Astrocyte (in vitro differentiated cells and primary cell): ENCODE measurements at regions not wholly inside any gene's neighbourhood (a gene's known extent, or its start where the extent isn't known, plus 50 kb on each side); places are given as distances from the start of the nearest gene placed in this dataset.

Source experiments
- DNase-seq: peaks from one replicate; pipeline ENCODE4 v3.0.0-alpha.2; 2010; ENCODE audit warnings: low read depth
- FAIRE-seq: peaks from 2 replicates; lab custom pipeline; 2011; peaks lifted over from hg19 to GRCh38; lab: Jason Lieb, UNC
- H2AFZ ChIP-seq: 2 replicates; pipeline ENCODE4 v1.6.0; 2012; ENCODE audit warnings: low read depth, low read length, inconsistent platforms
- H3K27ac ChIP-seq: 2 replicates; pipeline ENCODE4 v1.5.1; 2011; ENCODE audit warnings: low read depth, low read length, inconsistent platforms
- H3K27me3 ChIP-seq: 2 replicates; pipeline ENCODE4 v1.6.0; 2011; ENCODE audit warnings: low read length, inconsistent platforms; ENCODE audit not compliant: insufficient read depth
- H3K36me3 ChIP-seq: 2 replicates; pipeline ENCODE4 v1.5.1; 2011; ENCODE audit warnings: low read length, inconsistent platforms; ENCODE audit not compliant: insufficient read depth
- H3K4me1 ChIP-seq: 2 replicates; pipeline ENCODE4 v1.5.1; 2011; ENCODE audit warnings: low read length, inconsistent platforms; ENCODE audit not compliant: insufficient read depth
- H3K4me2 ChIP-seq: 2 replicates; pipeline ENCODE4 v1.6.0; 2012; ENCODE audit warnings: low read length, inconsistent platforms
- H3K4me3 ChIP-seq: 2 replicates; pipeline ENCODE4 v1.5.1; 2011; ENCODE audit warnings: low read depth, mild to moderate bottlenecking, low read length, inconsistent platforms; ENCODE audit not compliant: insufficient read depth
- H3K79me2 ChIP-seq: 2 replicates; pipeline ENCODE4 v1.6.0; 2012; ENCODE audit warnings: mild to moderate bottlenecking, low read length, inconsistent platforms; ENCODE audit not compliant: insufficient read depth
- H3K9ac ChIP-seq: 2 replicates; pipeline ENCODE4 v1.6.0; 2012; ENCODE audit warnings: mild to moderate bottlenecking, low read length, inconsistent platforms
- H3K9me3 ChIP-seq: 2 replicates; pipeline ENCODE4 v1.5.1; 2012; ENCODE audit warnings: low read depth, mild to moderate bottlenecking, low read length, inconsistent platforms; ENCODE audit not compliant: insufficient read depth
- H4K20me1 ChIP-seq: 2 replicates; pipeline ENCODE4 v1.6.0; 2012; ENCODE audit warnings: low read length, inconsistent platforms; ENCODE audit not compliant: insufficient read depth
- H3K27ac Mint-ChIP-seq: one replicate; pipeline ENCODE4 v1.8.0; 2021; ENCODE audit warnings: mild to moderate bottlenecking, mixed read lengths; ENCODE audit not compliant: unreplicated experiment
- H3K27me3 Mint-ChIP-seq: one replicate; pipeline ENCODE4 v1.8.0; 2021; ENCODE audit warnings: low read depth, mixed read lengths; ENCODE audit not compliant: unreplicated experiment
- H3K36me3 Mint-ChIP-seq: one replicate; pipeline ENCODE4 v1.8.0; 2021; ENCODE audit warnings: low read depth, mixed read lengths; ENCODE audit not compliant: unreplicated experiment
- H3K4me1 Mint-ChIP-seq: one replicate; pipeline ENCODE4 v1.8.0; 2021; ENCODE audit warnings: low read depth, mixed read lengths; ENCODE audit not compliant: unreplicated experiment
- H3K4me3 Mint-ChIP-seq: one replicate; pipeline ENCODE4 v1.8.0; 2021; ENCODE audit warnings: mild to moderate bottlenecking, moderate library complexity, mixed read lengths; ENCODE audit not compliant: unreplicated experiment
- H3K9me3 Mint-ChIP-seq: one replicate; pipeline ENCODE4 v1.8.0; 2021; ENCODE audit warnings: mild to moderate bottlenecking, mixed read lengths; ENCODE audit not compliant: unreplicated experiment
- EZH2 ChIP-seq: IDR thresholded peaks from 2 replicates; pipeline ENCODE4 v1.6.1; 2012; ENCODE audit warnings: mild to moderate bottlenecking, low read length, inconsistent platforms; ENCODE audit not compliant: insufficient read depth
- TF ChIP-seq, protein P1 (sequence below): IDR thresholded peaks from 2 replicates; pipeline ENCODE4 v1.5.1; 2011; ENCODE audit warnings: low read depth, mild to moderate bottlenecking, inconsistent platforms, low read length, moderate library complexity; ENCODE audit not compliant: insufficient read depth

DNA sequence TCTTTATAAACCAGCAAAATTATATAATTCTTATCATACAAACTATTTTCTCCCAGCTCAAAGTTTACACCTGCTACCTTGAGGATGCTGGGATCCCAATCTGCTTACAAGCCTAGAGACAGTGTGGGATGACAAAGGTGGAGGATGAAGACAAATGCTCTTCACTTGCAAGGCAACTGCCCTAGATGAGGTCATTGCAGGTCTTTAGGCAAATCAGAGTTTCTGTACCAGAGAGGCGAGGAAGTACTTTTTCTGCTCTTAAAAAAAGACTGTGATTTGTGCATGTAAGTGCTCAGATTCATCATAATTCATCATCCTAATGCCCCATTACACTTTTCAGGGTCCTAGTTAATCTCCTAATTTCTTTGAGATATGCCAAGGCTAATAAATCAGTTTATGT lies 376.1 kb downstream of the ZPLD1 start:
- Histone ChIP-seq H3K36me3 (no peaks in the 10 kb centered on the region), H3K4me2 (no peak overlapping the region), H3K4me3 (no peak overlapping the region), H3K79me2 (no peaks in the 10 kb centered on the region), H3K9me3 (no peaks in the 10 kb centered on the region), H3K4me1 (no peaks in the 10 kb centered on the region), H3K9ac (no peak overlapping the region), H2AFZ (no peak overlapping the region), H4K20me1 (no peaks in the 10 kb centered on the region), H3K27me3 (no peaks in the 10 kb centered on the region), H3K27ac (no peak overlapping the region)
- H3K27me3 Mint-ChIP-seq = no peaks in the 10 kb centered on the region
- H3K4me3 Mint-ChIP-seq = no peak overlapping the region
- no peaks in the 10 kb centered on the region for H3K36me3 Mint-ChIP-seq
- no peak for DNase-seq
- TF ChIP-seq EZH2 = no peak
- TF ChIP-seq, protein P1, sequence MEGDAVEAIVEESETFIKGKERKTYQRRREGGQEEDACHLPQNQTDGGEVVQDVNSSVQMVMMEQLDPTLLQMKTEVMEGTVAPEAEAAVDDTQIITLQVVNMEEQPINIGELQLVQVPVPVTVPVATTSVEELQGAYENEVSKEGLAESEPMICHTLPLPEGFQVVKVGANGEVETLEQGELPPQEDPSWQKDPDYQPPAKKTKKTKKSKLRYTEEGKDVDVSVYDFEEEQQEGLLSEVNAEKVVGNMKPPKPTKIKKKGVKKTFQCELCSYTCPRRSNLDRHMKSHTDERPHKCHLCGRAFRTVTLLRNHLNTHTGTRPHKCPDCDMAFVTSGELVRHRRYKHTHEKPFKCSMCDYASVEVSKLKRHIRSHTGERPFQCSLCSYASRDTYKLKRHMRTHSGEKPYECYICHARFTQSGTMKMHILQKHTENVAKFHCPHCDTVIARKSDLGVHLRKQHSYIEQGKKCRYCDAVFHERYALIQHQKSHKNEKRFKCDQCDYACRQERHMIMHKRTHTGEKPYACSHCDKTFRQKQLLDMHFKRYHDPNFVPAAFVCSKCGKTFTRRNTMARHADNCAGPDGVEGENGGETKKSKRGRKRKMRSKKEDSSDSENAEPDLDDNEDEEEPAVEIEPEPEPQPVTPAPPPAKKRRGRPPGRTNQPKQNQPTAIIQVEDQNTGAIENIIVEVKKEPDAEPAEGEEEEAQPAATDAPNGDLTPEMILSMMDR = no peak
- FAIRE-seq = no peak
- H3K27ac Mint-ChIP-seq = no peak overlapping the region
- H3K4me1 Mint-ChIP-seq = no peaks in the 10 kb centered on the region
- no peaks in the 10 kb centered on the region for H3K9me3 Mint-ChIP-seq

DNA sequence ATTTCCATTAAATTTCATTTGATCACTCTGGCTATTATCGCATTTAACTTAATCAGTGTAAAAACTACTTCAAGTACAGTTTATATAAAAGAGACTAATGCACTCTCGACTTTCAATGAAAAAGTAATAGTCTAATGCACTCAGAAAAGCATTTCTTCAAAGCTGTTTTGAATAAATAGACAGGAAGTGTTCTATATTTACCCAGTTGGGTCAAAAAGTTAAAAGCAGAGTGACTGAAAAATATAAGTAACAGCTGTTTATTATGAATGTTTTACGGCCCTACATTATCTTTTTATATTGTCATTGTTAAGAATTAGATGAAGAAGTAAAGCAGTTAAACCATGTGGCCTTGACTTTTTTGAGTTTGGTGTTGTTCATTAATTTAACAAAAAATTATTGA lies 391.8 kb downstream of the ZPLD1 start:
- Mint-ChIP-seq H3K9me3 (peaks cover 6% of the 10 kb centered on the region), H3K4me3 (no peak overlapping the region), H3K4me1 (no peaks in the 10 kb centered on the region), H3K36me3 (no peaks in the 10 kb centered on the region), H3K27me3 (peaks cover 6% of the 10 kb centered on the region), H3K27ac (no peak overlapping the region)
- DNase-seq (no peak), FAIRE-seq (no peak)
- H3K27ac ChIP-seq = no peak overlapping the region
- no peaks in the 10 kb centered on the region for H3K79me2 ChIP-seq
- H3K4me2 ChIP-seq = no peak overlapping the region
- no peaks in the 10 kb centered on the region for H4K20me1 ChIP-seq
- no peaks in the 10 kb centered on the region for H3K27me3 ChIP-seq
- no peak overlapping the region for H3K9ac ChIP-seq
- H3K9me3 ChIP-seq = no peaks in the 10 kb centered on the region
- H3K4me1 ChIP-seq = no peaks in the 10 kb centered on the region
- no peak for TF ChIP-seq EZH2
- TF ChIP-seq, protein P1 = no peak
- no peak overlapping the region for H2AFZ ChIP-seq
- no peak overlapping the region for H3K4me3 ChIP-seq
- no peaks in the 10 kb centered on the region for H3K36me3 ChIP-seq

DNA sequence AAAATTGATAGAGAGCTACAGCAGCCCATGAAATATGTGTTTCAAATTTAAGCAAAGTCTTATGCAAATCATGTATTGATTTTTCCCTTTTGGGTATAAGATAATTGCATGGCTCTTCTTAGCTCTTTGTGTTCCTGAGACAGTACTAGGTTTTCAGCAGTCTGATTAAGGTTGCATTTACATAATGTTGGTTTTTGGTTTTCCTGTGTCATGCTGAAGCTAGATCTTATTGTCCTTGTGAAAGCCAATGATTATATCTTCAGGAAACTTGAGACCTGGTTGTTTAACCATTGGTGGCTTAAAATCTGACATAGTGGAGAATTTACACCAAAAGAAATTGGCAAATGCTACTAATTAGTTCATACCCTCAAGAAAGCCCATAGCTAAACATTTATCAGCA lies 392.6 kb downstream of the ZPLD1 start:
- no peak for FAIRE-seq
- H3K27ac Mint-ChIP-seq = no peak overlapping the region
- no peak overlapping the region for H3K9ac ChIP-seq
- H3K79me2 ChIP-seq = no peaks in the 10 kb centered on the region
- H3K27me3 ChIP-seq = no peaks in the 10 kb centered on the region
- H3K9me3 Mint-ChIP-seq = peaks cover 6% of the 10 kb centered on the region
- H3K27ac ChIP-seq = no peak overlapping the region
- no peak for TF ChIP-seq EZH2
- TF ChIP-seq, protein P1 = no peak
- no peak overlapping the region for H2AFZ ChIP-seq
- H3K4me1 Mint-ChIP-seq = no peaks in the 10 kb centered on the region
- no peak overlapping the region for H3K4me2 ChIP-seq
- H3K9me3 ChIP-seq = no peaks in the 10 kb centered on the region
- H3K4me3 Mint-ChIP-seq = no peak overlapping the region
- DNase-seq = no peak
- H3K36me3 Mint-ChIP-seq = no peaks in the 10 kb centered on the region
- peaks cover 6% of the 10 kb centered on the region for H3K27me3 Mint-ChIP-seq
- no peak overlapping the region for H3K4me3 ChIP-seq
- no peaks in the 10 kb centered on the region for H4K20me1 ChIP-seq
- H3K36me3 ChIP-seq = no peaks in the 10 kb centered on the region
- H3K4me1 ChIP-seq = no peaks in the 10 kb centered on the region
